DMS 273 (cell line): ENCODE measurements at regions not wholly inside any gene's neighbourhood (a gene's known extent, or its start where the extent isn't known, plus 50 kb on each side); places are given as distances from the start of the nearest gene placed in this dataset.
"Not testable (repeated sequence)": the region's sequence is repeated elsewhere in the genome, so short reads cannot be mapped to it uniquely, and the experiment has no call there.

Source experiments
- DNase-seq: peaks from one replicate; lab custom pipeline; 2025; ENCODE audit not compliant: unreplicated experiment; lab: John Stamatoyannopoulos, UW

- DNase-seq, result not testable (repeated sequence)
Measured at GRCh38 chr4:31880837-31881236, 1160.7 kb downstream of the PCDH7 start.

DNA sequence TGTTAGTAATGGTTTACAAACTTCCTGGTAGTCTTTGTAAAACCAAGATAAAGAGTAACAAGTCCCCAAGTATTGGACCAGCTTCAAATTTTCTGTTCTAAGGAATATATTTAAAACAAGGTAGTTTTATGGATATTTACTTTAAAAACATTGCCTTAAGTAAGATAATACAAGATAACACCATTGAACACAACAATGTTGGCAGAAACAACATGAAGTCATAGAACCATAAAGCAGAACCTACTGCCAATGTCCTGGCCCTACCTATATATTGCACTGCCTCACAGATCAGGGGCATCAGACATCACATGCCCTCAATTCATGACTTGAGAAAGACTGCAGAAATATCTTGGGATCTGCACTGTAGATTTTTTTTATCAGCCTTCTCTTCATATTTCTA is 1176.2 kb downstream of the PCDH7 start:
- no peak for DNase-seq

DNA sequence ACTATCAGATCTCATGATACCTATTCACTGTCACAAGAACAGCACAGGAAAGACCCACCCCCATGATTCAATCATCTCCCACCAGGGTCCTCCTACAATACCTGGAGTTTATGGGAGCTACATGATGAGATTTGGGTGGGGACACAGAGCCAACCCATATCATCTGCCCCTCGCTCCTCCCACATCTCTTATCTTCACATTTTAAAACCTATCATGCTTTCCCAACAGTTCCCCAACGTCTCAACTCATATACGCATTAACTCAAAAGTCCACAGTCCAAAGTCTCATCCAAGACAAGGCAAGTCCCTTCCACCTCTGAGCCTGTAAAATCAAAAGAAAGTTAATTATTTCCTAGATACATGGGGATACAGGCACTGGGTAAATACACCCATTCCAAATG is 1185.2 kb downstream of the PCDH7 start:
- no peak for DNase-seq

DNA sequence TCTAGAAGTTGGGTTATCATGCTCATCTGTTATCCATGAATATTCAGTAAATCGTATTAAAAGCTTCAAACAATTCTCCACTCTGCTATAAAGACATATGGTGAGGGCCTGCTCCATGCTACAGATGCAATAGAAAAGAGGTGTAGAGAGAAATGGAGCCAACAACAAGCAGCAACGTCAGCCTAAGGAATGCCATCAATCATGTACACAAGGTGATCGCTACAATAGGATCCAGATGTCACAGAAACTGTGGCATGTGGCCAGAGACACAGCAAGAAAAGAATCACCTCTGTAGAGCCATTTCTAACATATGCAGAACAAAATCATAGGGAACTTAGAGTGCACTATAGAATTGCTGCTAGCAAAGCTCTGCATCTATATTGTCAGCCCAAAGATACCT is 1188.1 kb downstream of the PCDH7 start:
- DNase-seq, result no peak

DNA sequence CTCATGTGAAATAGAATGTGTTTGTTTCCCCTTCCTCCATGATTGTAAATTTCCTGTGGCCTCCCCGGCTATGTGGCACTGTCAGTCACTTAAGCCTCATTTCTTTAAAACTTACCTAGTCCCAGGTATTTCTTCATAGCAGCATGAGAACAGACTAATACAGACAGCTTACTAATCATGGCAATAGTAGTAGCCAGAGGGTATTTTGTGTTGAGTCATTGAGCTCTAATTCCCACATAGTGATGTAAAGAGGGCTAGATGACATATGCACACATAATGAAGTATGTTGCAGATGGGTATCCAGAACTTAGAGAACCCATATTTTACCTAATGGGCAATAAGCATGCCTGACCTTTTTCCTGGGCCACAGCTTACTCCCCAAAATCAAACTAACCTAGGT is 1197.2 kb downstream of the PCDH7 start:
- DNase-seq, result no peak

GRCh38 chr4:31918891-31919290 is 1198.7 kb downstream of the PCDH7 start:
- DNase-seq, result no peak

DNA sequence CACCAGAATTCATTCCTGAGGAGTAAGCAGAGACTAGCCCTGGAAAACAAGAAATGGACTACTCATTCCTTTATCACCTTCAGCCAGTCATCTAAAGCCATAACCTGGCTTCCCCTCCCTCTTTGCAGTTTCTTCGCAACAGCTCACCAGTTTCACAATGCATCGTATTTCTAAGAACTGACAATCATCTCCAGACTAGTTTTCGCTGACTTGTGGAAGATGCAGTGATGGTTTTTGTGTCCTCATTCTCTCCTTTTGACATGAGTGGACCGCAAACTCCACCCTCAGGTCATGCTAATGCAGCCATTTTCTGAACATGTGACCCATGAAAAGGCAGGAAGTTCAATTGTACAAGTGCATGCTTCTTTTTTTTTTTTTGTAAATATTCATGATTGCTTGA is 1203.5 kb downstream of the PCDH7 start:
- no peak for DNase-seq

GRCh38 chr4:31929676-31930345 is 1209.6 kb downstream of the PCDH7 start:
- DNase-seq, result no peak

- no peak for DNase-seq
Measured at GRCh38 chr4:31946456-31946855, 1226.3 kb downstream of the PCDH7 start.

DNA sequence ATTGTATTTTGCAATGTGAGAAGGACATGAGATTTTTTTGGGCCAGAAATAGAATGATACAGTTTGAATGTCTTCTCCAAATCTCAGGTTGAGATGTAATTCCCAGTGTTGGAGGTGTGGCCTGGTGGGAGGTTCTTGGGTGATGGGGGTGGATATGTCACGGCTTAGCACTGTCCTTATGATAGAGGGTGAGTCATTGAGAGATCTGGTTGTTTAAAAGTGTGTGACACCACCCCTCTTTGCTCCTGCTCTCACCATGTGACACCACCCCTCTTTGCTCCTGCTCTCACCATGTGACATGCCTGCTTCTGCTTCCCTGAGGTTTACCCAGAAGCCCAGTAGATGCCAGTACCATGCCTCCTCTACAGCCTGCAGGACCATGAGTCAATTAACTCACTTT is 1226.9 kb downstream of the PCDH7 start:
- DNase-seq, result no peak

GRCh38 chr4:31949045-31949444 is 1228.9 kb downstream of the PCDH7 start:
- no peak for DNase-seq

DNA sequence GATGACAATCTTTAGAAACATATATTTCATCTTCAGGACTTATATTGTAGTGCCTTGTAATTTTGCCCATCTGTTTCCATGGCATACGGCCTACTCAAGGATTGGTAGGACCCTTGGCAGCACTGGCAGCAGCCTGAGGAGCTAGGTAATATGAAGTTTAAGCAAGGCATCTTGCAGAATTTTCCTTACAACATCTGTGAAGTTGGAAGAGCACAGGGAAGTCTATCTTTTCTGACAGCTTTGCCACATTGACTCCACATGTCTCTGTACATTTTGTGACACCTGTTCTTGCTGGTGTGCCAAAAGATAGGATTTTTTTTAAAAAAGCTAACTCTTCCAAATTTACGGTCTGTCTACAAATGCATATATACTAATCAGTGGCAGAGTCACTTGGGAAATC is 1235.2 kb downstream of the PCDH7 start:
- no peak for DNase-seq

- no peak for DNase-seq
Measured at GRCh38 chr4:31959972-31960371, 1239.8 kb downstream of the PCDH7 start.

DNA sequence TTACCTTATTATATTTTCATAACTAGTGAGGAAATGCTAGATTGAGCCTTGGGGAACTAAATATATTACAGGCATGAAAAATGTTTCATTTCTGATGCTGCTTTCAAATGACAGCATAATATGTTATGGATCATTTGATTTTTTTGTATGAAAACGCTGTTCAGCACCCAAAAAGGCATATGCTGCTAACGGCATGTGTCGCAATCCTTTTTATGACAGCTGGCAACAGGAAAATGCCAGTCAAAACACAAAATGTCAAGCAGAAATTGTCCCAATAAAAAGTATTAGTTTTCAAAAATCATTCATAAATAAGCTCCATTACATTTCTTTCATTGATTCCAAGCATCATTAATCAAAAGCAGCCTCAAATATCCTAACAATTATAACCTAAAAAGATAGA is 1244.5 kb downstream of the PCDH7 start:
- DNase-seq, result no peak

GRCh38 chr4:31968842-31969241 is 1248.7 kb downstream of the PCDH7 start:
- DNase-seq, result no peak

DNA sequence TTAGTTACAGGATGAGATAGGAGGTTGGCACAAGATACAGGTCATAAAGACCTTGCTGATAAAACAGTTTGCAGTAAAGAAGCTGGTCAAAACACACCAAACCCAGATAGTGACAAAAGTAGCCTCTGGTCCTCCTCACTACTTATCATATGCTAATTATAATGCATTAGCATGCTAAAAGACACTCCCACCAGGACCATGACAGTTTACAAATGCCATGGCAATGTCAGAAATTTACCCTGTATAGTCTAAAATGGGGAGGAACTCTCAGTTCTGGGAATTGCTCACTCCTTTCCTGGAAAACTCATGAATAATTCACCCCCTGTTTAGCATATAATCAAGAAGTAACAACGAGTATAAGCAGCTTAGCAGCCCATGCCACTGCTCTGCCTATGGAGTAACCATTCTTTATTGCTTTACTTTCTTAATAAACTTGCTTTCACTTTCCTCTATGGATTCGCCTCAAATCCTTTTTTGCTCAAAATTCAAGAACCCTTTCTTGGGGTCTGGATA is 1254.4 kb downstream of the PCDH7 start:
- no peak for DNase-seq

GRCh38 chr4:31979988-31980387 is 1259.8 kb downstream of the PCDH7 start:
- DNase-seq, result no peak

- DNase-seq, result no peak
Measured at GRCh38 chr4:31983246-31983645, 1263.1 kb downstream of the PCDH7 start.

DNA sequence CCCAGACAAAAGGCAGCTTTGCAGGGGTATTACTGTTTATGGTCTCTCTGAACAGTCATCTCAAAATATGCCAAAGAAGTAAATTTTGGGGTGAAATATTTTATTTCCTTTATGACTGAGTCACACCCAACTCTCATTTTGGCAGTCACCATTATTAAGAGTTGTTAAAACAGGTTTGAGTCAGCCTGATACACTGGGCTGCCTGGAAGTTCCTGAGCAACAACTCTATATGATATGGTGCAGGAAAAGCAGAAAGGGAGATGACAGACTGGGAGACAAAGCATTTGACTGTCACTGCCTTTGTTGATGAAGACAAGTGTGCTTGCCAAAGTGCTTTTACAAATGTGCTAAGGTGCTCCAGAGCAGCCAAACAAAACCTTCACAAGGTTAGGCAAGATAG is 1263.5 kb downstream of the PCDH7 start:
- DNase-seq, result no peak

- no peak for DNase-seq
Measured at GRCh38 chr4:31984872-31985271, 1264.7 kb downstream of the PCDH7 start.

- no peak for DNase-seq
Measured at GRCh38 chr4:31995943-31996901, 1276.1 kb downstream of the PCDH7 start.

DNA sequence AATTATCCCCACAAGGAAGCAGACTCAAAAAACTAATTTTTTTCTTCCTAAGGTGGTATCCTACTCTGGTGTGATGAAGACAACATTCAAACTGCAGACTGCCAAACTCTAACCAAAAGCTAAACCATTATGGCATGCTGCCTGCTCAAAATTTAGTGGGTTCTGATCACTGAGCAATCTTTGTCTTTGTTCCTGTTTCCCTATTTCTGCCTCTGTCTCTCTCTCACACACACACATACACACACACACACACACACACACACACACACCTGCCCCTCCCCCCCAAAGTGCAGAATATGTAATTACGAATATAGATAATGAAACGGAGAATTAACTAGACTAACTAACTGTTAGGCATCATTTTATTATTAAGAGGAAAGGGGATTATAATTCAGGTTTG is 1278.6 kb downstream of the PCDH7 start:
- no peak for DNase-seq
